ENCODE measurements at regions not wholly inside any gene's neighbourhood (a gene's known extent, or its start where the extent isn't known, plus 50 kb on each side); places are given as distances from the start of the nearest gene placed in this dataset.

DNA sequence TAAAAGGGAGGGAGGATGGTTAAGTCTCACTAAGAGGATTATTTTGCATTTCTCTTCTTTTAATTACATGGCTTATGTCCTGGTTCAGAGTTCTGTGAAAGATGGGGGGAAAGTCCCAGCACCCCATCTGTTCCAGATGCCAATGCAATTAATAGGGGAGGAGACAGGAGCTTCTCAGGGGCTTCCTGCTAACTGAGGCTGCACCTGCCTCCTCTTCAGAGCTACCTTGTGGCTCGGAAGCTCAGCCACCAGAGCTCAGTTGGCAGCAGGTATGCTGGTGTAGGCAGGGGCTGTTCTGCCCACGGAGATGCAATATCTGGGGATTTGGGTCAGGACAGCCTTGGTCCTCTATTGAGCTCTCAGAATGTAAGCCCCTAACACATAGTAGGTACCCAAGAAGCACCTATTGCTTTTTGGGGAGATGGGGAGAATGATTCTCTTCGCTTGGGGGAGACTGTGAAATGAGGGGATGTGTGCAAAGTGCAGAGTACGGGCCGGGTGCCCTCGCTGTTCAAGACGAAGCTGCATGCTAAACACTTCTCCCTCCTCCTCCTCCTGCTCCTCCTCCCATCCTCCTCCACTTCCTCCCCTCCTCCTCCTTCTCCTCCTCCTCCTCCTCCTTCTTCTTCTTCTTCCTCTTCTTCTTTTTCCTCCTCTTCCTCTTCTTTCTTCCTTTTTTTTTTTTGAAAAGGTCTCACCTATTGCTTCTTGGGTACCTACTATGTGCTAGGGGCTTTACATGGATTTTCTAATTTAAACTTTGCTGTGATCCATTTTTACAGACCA, 279.0 kb downstream of the PTPRU start:
- TF ChIP-seq GATA3 (IDR thresholded peaks at IDR 0.05; ENCODE audit: low read depth, low read length) (no peak), GATA2 (IDR thresholded peaks at IDR 0.05; ENCODE audit: low read depth, low read length) (no peak)

Data from SH-SY5Y (cell line).